ENCODE measurements at regions not wholly inside any gene's neighbourhood (a gene's known extent, or its start where the extent isn't known, plus 50 kb on each side); places are given as distances from the start of the nearest gene placed in this dataset.

GRCh38 chr2:22274661-22275060, 1110.3 kb upstream of the KLHL29 start:
- no peak for TF ChIP-seq SMC3 (IDR thresholded peaks at IDR 0.05)
- TF ChIP-seq EP300 (IDR thresholded peaks at IDR 0.05) = no peak
- TF ChIP-seq, protein P1, sequence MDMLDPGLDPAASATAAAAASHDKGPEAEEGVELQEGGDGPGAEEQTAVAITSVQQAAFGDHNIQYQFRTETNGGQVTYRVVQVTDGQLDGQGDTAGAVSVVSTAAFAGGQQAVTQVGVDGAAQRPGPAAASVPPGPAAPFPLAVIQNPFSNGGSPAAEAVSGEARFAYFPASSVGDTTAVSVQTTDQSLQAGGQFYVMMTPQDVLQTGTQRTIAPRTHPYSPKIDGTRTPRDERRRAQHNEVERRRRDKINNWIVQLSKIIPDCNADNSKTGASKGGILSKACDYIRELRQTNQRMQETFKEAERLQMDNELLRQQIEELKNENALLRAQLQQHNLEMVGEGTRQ (IDR thresholded peaks at IDR 0.05) = no peak
- TF ChIP-seq RFX5 (IDR thresholded peaks at IDR 0.05) = no peak
- no peak for TF ChIP-seq PHF8 (IDR thresholded peaks at IDR 0.05; ENCODE audit: borderline replicate concordance, low read depth)
- no peak for TF ChIP-seq CTCF (IDR thresholded peaks at IDR 0.05)
- no peak for TF ChIP-seq BHLHE40 (IDR thresholded peaks at IDR 0.05; ENCODE audit: low read depth, low read length)
- no peak for TF ChIP-seq RAD21 (conservative IDR thresholded peaks at IDR 0.05 in 1 of 2, IDR thresholded peaks at IDR 0.05 in 1 of 2)
